ENCODE measurements at regions not wholly inside any gene's neighbourhood (a gene's known extent, or its start where the extent isn't known, plus 50 kb on each side); places are given as distances from the start of the nearest gene placed in this dataset.

- Histone ChIP-seq H3K27me3 (replicated peaks in 1 of 2; ENCODE audit: control insufficient read depth in 2 of 2, extremely low read depth in 1 of 2, insufficient read depth in 2 of 2, low read length in 1 of 2) (no peaks in the 10 kb centered on the region), H3K9me3 (no peaks in the 10 kb centered on the region), H3K4me1 (ENCODE audit: control insufficient read depth in 1 of 2, extremely low read depth in 1 of 2, insufficient read depth in 2 of 2, low read length in 2 of 2) (no peaks in the 10 kb centered on the region), H3K4me3 (ENCODE audit: control insufficient read depth in 1 of 2, extremely low read depth in 1 of 2, low read length in 1 of 2) (no peak overlapping the region), H3K36me3 (ENCODE audit: control insufficient read depth in 2 of 2, extremely low read depth in 1 of 2, insufficient read depth in 1 of 2, low read length in 1 of 2) (no peaks in the 10 kb centered on the region), H3K27ac (ENCODE audit: low read length) (no peak overlapping the region)
- H3K9me3 Mint-ChIP-seq = peaks cover 0 to 12% (median under 1%) of the 10 kb centered on the region in 3 donors
- no peaks in the 10 kb centered on the region for H3K4me1 Mint-ChIP-seq
- H3K36me3 Mint-ChIP-seq = no peaks in the 10 kb centered on the region
- H3K4me3 Mint-ChIP-seq = no peak overlapping the region
- no peaks in the 10 kb centered on the region for H3K27me3 Mint-ChIP-seq
- no peak overlapping the region for H3K27ac Mint-ChIP-seq
- no peak for ATAC-seq (replicated peaks in 1 of 4)
- POLR2A ChIA-PET = no interaction called here
- no CpG with 5 or more reads among the region's 3 CpGs for WGBS (ENCODE audit: insufficient coverage)
- DNase-seq = no peak
- CTCF ChIA-PET = no interaction called here
Measured at GRCh38 chr2:52558265-52558664, 1209.3 kb upstream of the CHAC2 start.

- Mint-ChIP-seq H3K4me3 (no peak overlapping the region), H3K4me1 (no peaks in the 10 kb centered on the region), H3K36me3 (no peaks in the 10 kb centered on the region), H3K27me3 (no peaks in the 10 kb centered on the region), H3K9me3 (peaks cover 0 to 17% (median 14%) of the 10 kb centered on the region in 3 donors), H3K27ac (no peak overlapping the region)
- POLR2A ChIA-PET = no interaction called here
- Histone ChIP-seq H3K9me3 (peaks cover 3% of the 10 kb centered on the region), H3K4me1 (ENCODE audit: control insufficient read depth in 1 of 2, extremely low read depth in 1 of 2, insufficient read depth in 2 of 2, low read length in 2 of 2) (no peaks in the 10 kb centered on the region), H3K27ac (ENCODE audit: low read length) (no peak overlapping the region), H3K4me3 (ENCODE audit: control insufficient read depth in 1 of 2, extremely low read depth in 1 of 2, low read length in 1 of 2) (no peak overlapping the region), H3K36me3 (ENCODE audit: control insufficient read depth in 2 of 2, extremely low read depth in 1 of 2, insufficient read depth in 1 of 2, low read length in 1 of 2) (no peaks in the 10 kb centered on the region), H3K27me3 (replicated peaks in 1 of 2; ENCODE audit: control insufficient read depth in 2 of 2, extremely low read depth in 1 of 2, insufficient read depth in 2 of 2, low read length in 1 of 2) (no peaks in the 10 kb centered on the region)
- DNase-seq (no peak), ATAC-seq (replicated peaks in 1 of 4) (no peak)
- CTCF ChIA-PET = no interaction called here
- no CpG with 5 or more reads among the region's 10 CpGs for WGBS (ENCODE audit: insufficient coverage)
Measured at GRCh38 chr2:52542297-52542696, 1225.3 kb upstream of the CHAC2 start.

- no peaks in the 10 kb centered on the region for H3K36me3 ChIP-seq (ENCODE audit: control insufficient read depth in 2 of 2, extremely low read depth in 1 of 2, insufficient read depth in 1 of 2, low read length in 1 of 2)
- Mint-ChIP-seq H3K27ac (no peak overlapping the region), H3K4me1 (no peaks in the 10 kb centered on the region), H3K9me3 (peaks cover 0 to 10% (median 8%) of the 10 kb centered on the region in 3 donors), H3K36me3 (no peaks in the 10 kb centered on the region), H3K27me3 (no peaks in the 10 kb centered on the region), H3K4me3 (no peak overlapping the region)
- POLR2A ChIA-PET = no interaction called here
- ATAC-seq (replicated peaks in 1 of 4) (no peak), DNase-seq (no peak)
- no peak overlapping the region for H3K27ac ChIP-seq (ENCODE audit: low read length)
- no peaks in the 10 kb centered on the region for H3K27me3 ChIP-seq (replicated peaks in 1 of 2; ENCODE audit: control insufficient read depth in 2 of 2, extremely low read depth in 1 of 2, insufficient read depth in 2 of 2, low read length in 1 of 2)
- H3K4me3 ChIP-seq (ENCODE audit: control insufficient read depth in 1 of 2, extremely low read depth in 1 of 2, low read length in 1 of 2) = no peak overlapping the region
- WGBS (ENCODE audit: insufficient coverage) = no CpG with 5 or more reads among the region's 6 CpGs
- no peaks in the 10 kb centered on the region for H3K4me1 ChIP-seq (ENCODE audit: control insufficient read depth in 1 of 2, extremely low read depth in 1 of 2, insufficient read depth in 2 of 2, low read length in 2 of 2)
- CTCF ChIA-PET = no interaction called here
- H3K9me3 ChIP-seq = peaks cover 3% of the 10 kb centered on the region
Measured at GRCh38 chr2:52539026-52539970, 1228.3 kb upstream of the CHAC2 start.

- H3K4me3 Mint-ChIP-seq = no peak overlapping the region
- H3K36me3 Mint-ChIP-seq = no peaks in the 10 kb centered on the region
- Histone ChIP-seq H3K36me3 (ENCODE audit: control insufficient read depth in 2 of 2, extremely low read depth in 1 of 2, insufficient read depth in 1 of 2, low read length in 1 of 2) (no peaks in the 10 kb centered on the region), H3K27ac (ENCODE audit: low read length) (no peak overlapping the region), H3K9me3 (peaks cover 3% of the 10 kb centered on the region), H3K4me3 (ENCODE audit: control insufficient read depth in 1 of 2, extremely low read depth in 1 of 2, low read length in 1 of 2) (no peak overlapping the region), H3K27me3 (replicated peaks in 1 of 2; ENCODE audit: control insufficient read depth in 2 of 2, extremely low read depth in 1 of 2, insufficient read depth in 2 of 2, low read length in 1 of 2) (no peaks in the 10 kb centered on the region), H3K4me1 (ENCODE audit: control insufficient read depth in 1 of 2, extremely low read depth in 1 of 2, insufficient read depth in 2 of 2, low read length in 2 of 2) (no peaks in the 10 kb centered on the region)
- no peaks in the 10 kb centered on the region for H3K4me1 Mint-ChIP-seq
- no peak for ATAC-seq (replicated peaks in 1 of 4)
- POLR2A ChIA-PET = no interaction called here
- H3K9me3 Mint-ChIP-seq = peaks cover 0 to 8% (median 3%) of the 10 kb centered on the region in 3 donors
- CTCF ChIA-PET = no interaction called here
- WGBS (ENCODE audit: insufficient coverage) = no CpG with 5 or more reads among the region's 1 CpG
- no peaks in the 10 kb centered on the region for H3K27me3 Mint-ChIP-seq
- no peak overlapping the region for H3K27ac Mint-ChIP-seq
- no peak for DNase-seq
Measured at GRCh38 chr2:52537588-52537987, 1230.0 kb upstream of the CHAC2 start.

GRCh38 chr2:52536929-52537460 lies 1230.6 kb upstream of the CHAC2 start:
- H3K4me1 ChIP-seq (ENCODE audit: control insufficient read depth in 1 of 2, extremely low read depth in 1 of 2, insufficient read depth in 2 of 2, low read length in 2 of 2) = no peaks in the 10 kb centered on the region
- H3K9me3 ChIP-seq = peaks cover 3% of the 10 kb centered on the region
- H3K36me3 ChIP-seq (ENCODE audit: control insufficient read depth in 2 of 2, extremely low read depth in 1 of 2, insufficient read depth in 1 of 2, low read length in 1 of 2) = no peaks in the 10 kb centered on the region
- Mint-ChIP-seq H3K27me3 (no peaks in the 10 kb centered on the region), H3K27ac (no peak overlapping the region), H3K4me3 (no peak overlapping the region), H3K9me3 (peaks cover 0 to 5% (median 3%) of the 10 kb centered on the region in 3 donors), H3K4me1 (no peaks in the 10 kb centered on the region), H3K36me3 (no peaks in the 10 kb centered on the region)
- ChIA-PET POLR2A (no interaction called here), CTCF (no interaction called here)
- ATAC-seq (replicated peaks in 1 of 4) (no peak), DNase-seq (no peak)
- H3K27ac ChIP-seq (ENCODE audit: low read length) = no peak overlapping the region
- no CpG with 5 or more reads among the region's 3 CpGs for WGBS (ENCODE audit: insufficient coverage)
- no peaks in the 10 kb centered on the region for H3K27me3 ChIP-seq (replicated peaks in 1 of 2; ENCODE audit: control insufficient read depth in 2 of 2, extremely low read depth in 1 of 2, insufficient read depth in 2 of 2, low read length in 1 of 2)
- no peak overlapping the region for H3K4me3 ChIP-seq (ENCODE audit: control insufficient read depth in 1 of 2, extremely low read depth in 1 of 2, low read length in 1 of 2)

- H3K9me3 Mint-ChIP-seq = peaks cover 0 to 13% (median 2%) of the 10 kb centered on the region in 3 donors
- H3K36me3 Mint-ChIP-seq = no peaks in the 10 kb centered on the region
- ATAC-seq (replicated peaks in 1 of 4) (no peak), DNase-seq (no peak)
- Histone ChIP-seq H3K27ac (ENCODE audit: low read length) (no peak overlapping the region), H3K4me1 (ENCODE audit: control insufficient read depth in 1 of 2, extremely low read depth in 1 of 2, insufficient read depth in 2 of 2, low read length in 2 of 2) (no peaks in the 10 kb centered on the region), H3K4me3 (ENCODE audit: control insufficient read depth in 1 of 2, extremely low read depth in 1 of 2, low read length in 1 of 2) (no peak overlapping the region), H3K27me3 (replicated peaks in 1 of 2; ENCODE audit: control insufficient read depth in 2 of 2, extremely low read depth in 1 of 2, insufficient read depth in 2 of 2, low read length in 1 of 2) (no peaks in the 10 kb centered on the region), H3K9me3 (no peaks in the 10 kb centered on the region), H3K36me3 (ENCODE audit: control insufficient read depth in 2 of 2, extremely low read depth in 1 of 2, insufficient read depth in 1 of 2, low read length in 1 of 2) (no peaks in the 10 kb centered on the region)
- no peak overlapping the region for H3K4me3 Mint-ChIP-seq
- H3K4me1 Mint-ChIP-seq = no peaks in the 10 kb centered on the region
- CTCF ChIA-PET = no interaction called here
- no peaks in the 10 kb centered on the region for H3K27me3 Mint-ChIP-seq
- H3K27ac Mint-ChIP-seq = no peak overlapping the region
- WGBS (ENCODE audit: insufficient coverage) = no CpG with 5 or more reads among the region's 1 CpG
- POLR2A ChIA-PET = interaction anchor here in 1 of 2 donors (1.0 kb wide), 1 partner anchor 15 kb away, joined by 3 read pairs; no protein-coding TSS in a partner anchor
Measured at GRCh38 chr2:52532956-52533355, 1234.6 kb upstream of the CHAC2 start.
